ENCODE measurements at regions not wholly inside any gene's neighbourhood (a gene's known extent, or its start where the extent isn't known, plus 50 kb on each side); places are given as distances from the start of the nearest gene placed in this dataset.

DNA sequence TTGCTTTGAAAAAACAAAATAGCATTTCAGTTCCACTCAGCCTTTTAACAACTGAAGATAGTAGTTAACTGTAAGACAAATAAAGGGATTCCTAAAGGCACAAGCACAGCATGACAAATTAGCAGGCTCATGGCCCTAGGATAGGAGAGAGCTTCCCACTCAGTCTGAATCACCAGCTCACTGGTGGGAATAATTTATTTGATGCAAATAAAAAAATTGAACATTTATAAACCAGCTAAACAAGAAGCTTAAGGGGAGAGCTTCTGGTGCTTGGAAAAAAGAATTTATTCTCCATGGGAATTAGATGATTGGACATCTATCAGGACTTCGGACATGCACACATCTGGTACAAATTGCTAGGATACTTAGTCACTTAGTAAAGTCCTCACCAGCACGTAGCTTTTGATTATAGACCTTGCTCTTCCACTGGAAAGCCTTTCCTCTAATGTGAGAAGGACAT is 294.1 kb upstream of the TNC start:
- intact Hi-C loops (cut with micrococcal nuclease; ENCODE audit: unreplicated experiment) = no loop called here
- H2AFZ ChIP-seq (ENCODE audit: low read length) = no peak overlapping the region
- ATAC-seq = no peak
- no peaks in the 10 kb centered on the region for H3K79me2 ChIP-seq (ENCODE audit: insufficient read depth, low read length)
- ChIA-PET CTCF (ENCODE audit: low intra/inter-chr PET ratio, low total read pairs) (no interaction called here), POLR2A (no interaction called here)
- no TSS peak for BruUV-seq (replicated peaks)
- in situ Hi-C loops (cut with HindIII; ENCODE audit: extremely low pct_ligation_motif_present, low pct_unique_long_range_greater_than_20kb) = no loop called here
- H3K4me3 ChIP-seq (replicated peaks in 1 of 3; ENCODE audit: insufficient read depth in 1 of 3, low read depth in 2 of 3, low read length in 3 of 3) = no peak overlapping the region
- no peaks in the 10 kb centered on the region for H3K9me3 ChIP-seq (ENCODE audit: low read length)
- no peaks in the 10 kb centered on the region for H3K27me3 ChIP-seq (ENCODE audit: control insufficient read depth in 1 of 2, insufficient read depth in 2 of 2, low read length in 2 of 2)
- H3K27ac ChIP-seq (ENCODE audit: extremely low read length, insufficient read depth, low read length) = no peak overlapping the region
- 0% methylated on average over 2 of the region's 2 CpGs for WGBS (ENCODE audit: low lambda C conversion rate)
- no peak overlapping the region for H3K9ac ChIP-seq (ENCODE audit: insufficient read depth, low read depth, low read length)
- no peak for DNase-seq (ENCODE audit: low spot score)
- no peaks in the 10 kb centered on the region for H3K4me1 ChIP-seq (ENCODE audit: insufficient read depth, low read length)
- H4K20me1 ChIP-seq (ENCODE audit: insufficient read depth, low read length) = no peaks in the 10 kb centered on the region
- no peak for FAIRE-seq
- no peak overlapping the region for H3K4me2 ChIP-seq (ENCODE audit: low read depth, low read length)
- no peaks in the 10 kb centered on the region for H3K36me3 ChIP-seq (replicated peaks in 1 of 2; ENCODE audit: control insufficient read depth in 1 of 2, insufficient read depth in 2 of 2, low read length in 2 of 2)
- TF ChIP-seq KIAA2018 (CRISPR knock-in tag; IDR thresholded peaks at IDR 0.05; ENCODE audit: borderline replicate concordance) (no peak), SOX13 (IDR thresholded peaks at IDR 0.05) (no peak), SOX13 (CRISPR knock-in tag; conservative IDR thresholded peaks at IDR 0.05 in 1 of 2, IDR thresholded peaks at IDR 0.05 in 1 of 2) (no peak), ZNF678 (CRISPR knock-in tag; IDR thresholded peaks at IDR 0.05) (no peak), ZSCAN22 (CRISPR knock-in tag; IDR thresholded peaks at IDR 0.05) (no peak), CHD4 (IDR thresholded peaks at IDR 0.05; ENCODE audit: borderline replicate concordance, low read length) (no peak), NFIB (CRISPR knock-in tag; IDR thresholded peaks at IDR 0.05; ENCODE audit: borderline replicate concordance) (no peak), CTCF (CRISPR knock-in tag; IDR thresholded peaks at IDR 0.05) (no peak), SOX6 (IDR thresholded peaks at IDR 0.05) (no peak), SOX6 (CRISPR knock-in tag; IDR thresholded peaks at IDR 0.05) (no peak), MTERF4 (CRISPR knock-in tag; IDR thresholded peaks at IDR 0.05) (no peak), ZKSCAN1 (IDR thresholded peaks at IDR 0.05; ENCODE audit: low read length) (no peak), SNAPC2 (CRISPR knock-in tag; IDR thresholded peaks at IDR 0.05) (no peak), TBX2 (CRISPR knock-in tag; IDR thresholded peaks at IDR 0.05; ENCODE audit: borderline replicate concordance) (no peak), KLF13 (CRISPR knock-in tag; IDR thresholded peaks at IDR 0.05) (no peak), TOE1 (CRISPR knock-in tag; IDR thresholded peaks at IDR 0.05) (no peak)
